ENCODE measurements at regions not wholly inside any gene's neighbourhood (a gene's known extent, or its start where the extent isn't known, plus 50 kb on each side); places are given as distances from the start of the nearest gene placed in this dataset.

DNA sequence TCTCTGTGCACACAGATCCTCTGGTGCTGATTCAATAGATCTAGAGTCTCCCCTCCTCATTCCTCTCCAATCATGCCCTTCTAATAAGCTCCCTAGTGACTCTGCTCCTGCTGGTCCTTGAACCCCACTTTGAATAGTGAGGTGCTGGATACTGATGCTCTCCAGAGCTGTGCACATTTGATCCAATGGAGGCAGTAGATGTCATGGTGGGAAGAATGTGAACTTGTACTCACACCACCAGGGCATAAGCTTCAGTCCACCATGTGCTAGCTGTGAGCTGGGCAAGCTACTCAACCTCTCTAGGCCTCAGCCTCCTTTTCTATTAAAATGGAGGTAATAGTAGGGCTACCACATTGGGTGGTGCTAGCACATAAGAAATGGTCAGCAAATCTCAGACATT lies 241.1 kb downstream of the SPATA18 start:
- TF ChIP-seq, protein P1, sequence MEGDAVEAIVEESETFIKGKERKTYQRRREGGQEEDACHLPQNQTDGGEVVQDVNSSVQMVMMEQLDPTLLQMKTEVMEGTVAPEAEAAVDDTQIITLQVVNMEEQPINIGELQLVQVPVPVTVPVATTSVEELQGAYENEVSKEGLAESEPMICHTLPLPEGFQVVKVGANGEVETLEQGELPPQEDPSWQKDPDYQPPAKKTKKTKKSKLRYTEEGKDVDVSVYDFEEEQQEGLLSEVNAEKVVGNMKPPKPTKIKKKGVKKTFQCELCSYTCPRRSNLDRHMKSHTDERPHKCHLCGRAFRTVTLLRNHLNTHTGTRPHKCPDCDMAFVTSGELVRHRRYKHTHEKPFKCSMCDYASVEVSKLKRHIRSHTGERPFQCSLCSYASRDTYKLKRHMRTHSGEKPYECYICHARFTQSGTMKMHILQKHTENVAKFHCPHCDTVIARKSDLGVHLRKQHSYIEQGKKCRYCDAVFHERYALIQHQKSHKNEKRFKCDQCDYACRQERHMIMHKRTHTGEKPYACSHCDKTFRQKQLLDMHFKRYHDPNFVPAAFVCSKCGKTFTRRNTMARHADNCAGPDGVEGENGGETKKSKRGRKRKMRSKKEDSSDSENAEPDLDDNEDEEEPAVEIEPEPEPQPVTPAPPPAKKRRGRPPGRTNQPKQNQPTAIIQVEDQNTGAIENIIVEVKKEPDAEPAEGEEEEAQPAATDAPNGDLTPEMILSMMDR (IDR thresholded peaks at IDR 0.05), result no peak
- TF ChIP-seq POLR2A (IDR thresholded peaks at IDR 0.05), result no peak
